HL-60 (cell line): ENCODE measurements at regions not wholly inside any gene's neighbourhood (a gene's known extent, or its start where the extent isn't known, plus 50 kb on each side); places are given as distances from the start of the nearest gene placed in this dataset.

ENCODE experiments used
- DNase-seq, 2 experiments: peaks; one replicate each; pipeline ENCODE4 v3.0.0-alpha.2; 2010 to 2020; ENCODE audit warnings: low read depth in 1 of 2, low spot score in 1 of 2
- H3K27ac ChIP-seq: fragments of 250-450 bp; sonication (Bioruptor Pico); replicated peaks from 2 replicates; pipeline ENCODE4 v1.5.1; 2020; ENCODE audit warnings: mild to moderate bottlenecking, moderate library complexity
- H3K27me3 ChIP-seq: fragments of 250-450 bp; sonication (Bioruptor Pico); 2 replicates; pipeline ENCODE4 v1.5.1; 2021; ENCODE audit warnings: mild to moderate bottlenecking, moderate library complexity; ENCODE audit not compliant: insufficient read depth, poor library complexity, severe bottlenecking
- H3K4me3 ChIP-seq: replicated peaks from 2 replicates; pipeline ENCODE4 v1.5.1; 2011; ENCODE audit warnings: mild to moderate bottlenecking, control low read depth, low read length; ENCODE audit not compliant: insufficient read depth
- GABPA ChIP-seq: IDR thresholded peaks from 2 replicates; pipeline ENCODE4 v1.6.1; 2012; ENCODE audit warnings: low read depth
- POLR2AphosphoS5 ChIP-seq: IDR thresholded peaks from 2 replicates; pipeline ENCODE4 v1.6.1; 2012; ENCODE audit warnings: low read depth
- SPI1 ChIP-seq: IDR thresholded peaks from 2 replicates; pipeline ENCODE4 v1.6.1; 2012; ENCODE audit warnings: low read depth, mild to moderate bottlenecking, borderline replicate concordance
- TF ChIP-seq, protein P1 (sequence below): IDR thresholded peaks from one replicate; pipeline ENCODE4 v1.5.1; 2011; ENCODE audit warnings: low read length, control low read depth, inconsistent platforms; ENCODE audit not compliant: insufficient read depth
- TF ChIP-seq, protein P2 (sequence below): IDR thresholded peaks from 2 replicates; pipeline ENCODE4 v1.6.1; 2012; ENCODE audit warnings: low read depth; ENCODE audit not compliant: insufficient replicate concordance

DNA sequence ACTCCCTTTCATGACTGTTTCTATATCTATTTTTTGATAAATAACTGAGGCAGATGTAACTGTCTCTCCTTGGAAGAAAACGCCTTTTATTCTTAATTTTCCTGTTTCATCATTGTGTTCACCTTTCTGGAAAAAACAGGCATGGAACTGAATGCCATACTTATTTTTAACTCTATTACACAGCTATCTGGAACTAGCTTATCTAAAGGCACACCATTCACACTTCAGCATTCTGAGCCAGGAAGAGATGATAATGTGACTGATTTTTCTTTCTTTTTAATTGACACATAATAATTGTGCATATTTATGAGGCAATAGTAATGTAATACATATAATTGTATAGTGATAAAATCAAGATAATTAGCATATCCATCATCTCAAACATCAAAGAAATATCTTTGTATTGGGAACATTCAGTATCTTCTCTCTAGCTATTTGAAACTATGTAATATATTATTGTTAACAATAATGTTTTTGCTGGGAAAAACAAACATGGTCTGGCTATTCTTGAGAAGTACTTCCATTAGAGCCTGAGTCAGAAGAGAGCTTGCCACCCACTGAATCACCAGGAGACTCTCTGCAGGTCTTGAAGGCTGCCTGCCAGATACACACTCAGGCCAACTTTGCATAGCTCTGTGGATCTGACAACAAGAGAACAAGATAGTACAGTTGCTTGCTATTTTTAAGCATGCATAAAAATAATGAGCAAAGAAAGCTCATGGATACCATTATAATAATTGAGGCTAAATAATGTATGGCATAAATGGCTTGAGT is 501.0 kb upstream of the EDIL3 start:
- DNase-seq, result no peak
- Histone ChIP-seq H3K4me3 (no peak overlapping the region), H3K27me3 (no peaks in the 10 kb centered on the region), H3K27ac (no peak overlapping the region)
- no peak for TF ChIP-seq GABPA
- TF ChIP-seq SPI1, result no peak
- TF ChIP-seq, protein P1, sequence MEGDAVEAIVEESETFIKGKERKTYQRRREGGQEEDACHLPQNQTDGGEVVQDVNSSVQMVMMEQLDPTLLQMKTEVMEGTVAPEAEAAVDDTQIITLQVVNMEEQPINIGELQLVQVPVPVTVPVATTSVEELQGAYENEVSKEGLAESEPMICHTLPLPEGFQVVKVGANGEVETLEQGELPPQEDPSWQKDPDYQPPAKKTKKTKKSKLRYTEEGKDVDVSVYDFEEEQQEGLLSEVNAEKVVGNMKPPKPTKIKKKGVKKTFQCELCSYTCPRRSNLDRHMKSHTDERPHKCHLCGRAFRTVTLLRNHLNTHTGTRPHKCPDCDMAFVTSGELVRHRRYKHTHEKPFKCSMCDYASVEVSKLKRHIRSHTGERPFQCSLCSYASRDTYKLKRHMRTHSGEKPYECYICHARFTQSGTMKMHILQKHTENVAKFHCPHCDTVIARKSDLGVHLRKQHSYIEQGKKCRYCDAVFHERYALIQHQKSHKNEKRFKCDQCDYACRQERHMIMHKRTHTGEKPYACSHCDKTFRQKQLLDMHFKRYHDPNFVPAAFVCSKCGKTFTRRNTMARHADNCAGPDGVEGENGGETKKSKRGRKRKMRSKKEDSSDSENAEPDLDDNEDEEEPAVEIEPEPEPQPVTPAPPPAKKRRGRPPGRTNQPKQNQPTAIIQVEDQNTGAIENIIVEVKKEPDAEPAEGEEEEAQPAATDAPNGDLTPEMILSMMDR, result no peak
- TF ChIP-seq, protein P2, sequence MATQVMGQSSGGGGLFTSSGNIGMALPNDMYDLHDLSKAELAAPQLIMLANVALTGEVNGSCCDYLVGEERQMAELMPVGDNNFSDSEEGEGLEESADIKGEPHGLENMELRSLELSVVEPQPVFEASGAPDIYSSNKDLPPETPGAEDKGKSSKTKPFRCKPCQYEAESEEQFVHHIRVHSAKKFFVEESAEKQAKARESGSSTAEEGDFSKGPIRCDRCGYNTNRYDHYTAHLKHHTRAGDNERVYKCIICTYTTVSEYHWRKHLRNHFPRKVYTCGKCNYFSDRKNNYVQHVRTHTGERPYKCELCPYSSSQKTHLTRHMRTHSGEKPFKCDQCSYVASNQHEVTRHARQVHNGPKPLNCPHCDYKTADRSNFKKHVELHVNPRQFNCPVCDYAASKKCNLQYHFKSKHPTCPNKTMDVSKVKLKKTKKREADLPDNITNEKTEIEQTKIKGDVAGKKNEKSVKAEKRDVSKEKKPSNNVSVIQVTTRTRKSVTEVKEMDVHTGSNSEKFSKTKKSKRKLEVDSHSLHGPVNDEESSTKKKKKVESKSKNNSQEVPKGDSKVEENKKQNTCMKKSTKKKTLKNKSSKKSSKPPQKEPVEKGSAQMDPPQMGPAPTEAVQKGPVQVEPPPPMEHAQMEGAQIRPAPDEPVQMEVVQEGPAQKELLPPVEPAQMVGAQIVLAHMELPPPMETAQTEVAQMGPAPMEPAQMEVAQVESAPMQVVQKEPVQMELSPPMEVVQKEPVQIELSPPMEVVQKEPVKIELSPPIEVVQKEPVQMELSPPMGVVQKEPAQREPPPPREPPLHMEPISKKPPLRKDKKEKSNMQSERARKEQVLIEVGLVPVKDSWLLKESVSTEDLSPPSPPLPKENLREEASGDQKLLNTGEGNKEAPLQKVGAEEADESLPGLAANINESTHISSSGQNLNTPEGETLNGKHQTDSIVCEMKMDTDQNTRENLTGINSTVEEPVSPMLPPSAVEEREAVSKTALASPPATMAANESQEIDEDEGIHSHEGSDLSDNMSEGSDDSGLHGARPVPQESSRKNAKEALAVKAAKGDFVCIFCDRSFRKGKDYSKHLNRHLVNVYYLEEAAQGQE, result no peak
- TF ChIP-seq POLR2AphosphoS5, result no peak

DNA sequence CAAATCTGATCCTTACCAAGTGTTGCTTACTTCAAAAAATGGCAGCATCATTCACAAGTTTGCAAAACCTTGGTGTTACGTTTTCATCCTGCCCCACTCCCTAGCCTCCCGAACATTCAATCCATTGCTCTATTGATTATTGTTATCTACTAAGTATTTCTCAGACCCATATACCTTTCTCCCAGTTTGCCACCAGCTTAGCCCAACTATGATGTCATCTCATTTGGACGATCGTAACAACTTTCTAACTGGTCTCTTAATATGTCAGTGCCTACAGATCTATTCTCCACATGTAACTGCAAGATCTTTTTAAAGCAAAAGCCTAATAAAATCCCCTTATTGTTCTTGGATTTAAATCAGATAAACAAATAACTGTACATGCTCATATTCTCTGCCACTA is 497.1 kb upstream of the EDIL3 start:
- no peak overlapping the region for H3K4me3 ChIP-seq
- TF ChIP-seq GABPA, result no peak
- no peaks in the 10 kb centered on the region for H3K27me3 ChIP-seq
- no peak overlapping the region for H3K27ac ChIP-seq
- no peak for DNase-seq

DNA sequence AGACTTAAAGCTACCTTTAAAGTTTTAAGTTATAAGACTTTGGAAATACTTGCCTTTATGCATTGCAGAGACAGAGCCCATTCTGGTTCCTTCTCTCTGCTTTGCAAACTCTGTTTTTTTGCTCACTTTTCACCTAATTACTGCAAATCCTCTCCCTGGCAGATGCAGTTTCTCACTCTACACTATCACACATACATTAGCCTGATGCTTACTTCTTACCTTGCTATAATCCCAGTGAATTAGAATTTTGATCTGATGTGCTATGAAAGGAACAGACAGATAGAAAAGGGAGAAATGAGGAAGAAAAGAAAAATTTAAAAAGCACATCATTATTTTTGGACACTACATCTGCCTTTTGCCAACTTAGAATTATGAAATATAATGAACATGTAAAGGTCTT is 489.5 kb upstream of the EDIL3 start:
- H3K27ac ChIP-seq, result no peak overlapping the region
- DNase-seq, result no peak
- H3K4me3 ChIP-seq, result no peak overlapping the region
- no peak for TF ChIP-seq SPI1
- TF ChIP-seq, protein P1, result no peak
- TF ChIP-seq POLR2AphosphoS5, result no peak
- no peak for TF ChIP-seq GABPA
- TF ChIP-seq, protein P2, result no peak
- H3K27me3 ChIP-seq, result no peaks in the 10 kb centered on the region

DNA sequence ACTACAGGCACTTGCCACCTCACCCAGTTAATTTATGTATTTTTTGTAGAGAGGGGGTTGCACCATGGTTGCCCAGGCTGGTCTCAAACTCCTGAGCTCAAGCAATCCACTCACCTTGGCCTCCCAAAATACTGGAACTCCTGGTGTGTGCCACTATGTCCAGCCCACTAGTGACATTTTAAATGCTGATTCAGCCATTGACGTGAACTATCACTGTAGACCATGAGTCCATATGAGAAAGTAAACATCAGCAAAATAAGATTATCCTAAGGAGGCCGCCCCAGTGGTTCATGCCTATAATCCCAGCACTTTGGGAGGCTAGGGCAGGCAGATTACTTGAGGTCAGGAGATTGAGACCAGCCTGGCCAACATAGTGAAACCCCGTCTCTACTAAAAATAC is 488.1 kb upstream of the EDIL3 start:
- Histone ChIP-seq H3K27me3 (no peaks in the 10 kb centered on the region), H3K4me3 (no peak overlapping the region), H3K27ac (no peak overlapping the region)
- no peak for DNase-seq
- TF ChIP-seq, protein P1, result no peak
- no peak for TF ChIP-seq POLR2AphosphoS5
- no peak for TF ChIP-seq SPI1
- no peak for TF ChIP-seq GABPA
- TF ChIP-seq, protein P2, result no peak
